Neural crest cell (in vitro differentiated cells): ENCODE measurements at regions not wholly inside any gene's neighbourhood (a gene's known extent, or its start where the extent isn't known, plus 50 kb on each side); places are given as distances from the start of the nearest gene placed in this dataset.

Experiments
- DNase-seq: peaks from one replicate; pipeline ENCODE4 v3.0.0; 2021; ENCODE audit warnings: low read depth, mixed read lengths, low spot score
- H3K27ac Mint-ChIP-seq: one replicate; pipeline ENCODE4 v1.8.0; 2021; ENCODE audit warnings: mild to moderate bottlenecking, mixed read lengths; ENCODE audit not compliant: unreplicated experiment
- H3K27me3 Mint-ChIP-seq: 2 replicates; pipeline ENCODE4 v1.8.0; 2021; ENCODE audit warnings: low read depth, mild to moderate bottlenecking, mixed read lengths
- H3K36me3 Mint-ChIP-seq: 2 replicates; pipeline ENCODE4 v1.8.0; 2021; ENCODE audit warnings: low read depth, mild to moderate bottlenecking, mixed read lengths
- H3K4me1 Mint-ChIP-seq: 2 replicates; pipeline ENCODE4 v1.8.0; 2021; ENCODE audit warnings: mixed read lengths
- H3K4me3 Mint-ChIP-seq: one replicate; pipeline ENCODE4 v1.8.0; 2021; ENCODE audit warnings: mild to moderate bottlenecking, mixed read lengths
- H3K9me3 Mint-ChIP-seq: 2 replicates; pipeline ENCODE4 v1.8.0; 2021; ENCODE audit warnings: mixed read lengths
- TF ChIP-seq, protein P1 (sequence below): fragments of 200-600 bp; sonication (generic); conservative IDR thresholded peaks from 2 replicates; pipeline ENCODE4 v1.5.0; 2021; ENCODE audit warnings: antibody characterized with exemption, mild to moderate bottlenecking

DNA sequence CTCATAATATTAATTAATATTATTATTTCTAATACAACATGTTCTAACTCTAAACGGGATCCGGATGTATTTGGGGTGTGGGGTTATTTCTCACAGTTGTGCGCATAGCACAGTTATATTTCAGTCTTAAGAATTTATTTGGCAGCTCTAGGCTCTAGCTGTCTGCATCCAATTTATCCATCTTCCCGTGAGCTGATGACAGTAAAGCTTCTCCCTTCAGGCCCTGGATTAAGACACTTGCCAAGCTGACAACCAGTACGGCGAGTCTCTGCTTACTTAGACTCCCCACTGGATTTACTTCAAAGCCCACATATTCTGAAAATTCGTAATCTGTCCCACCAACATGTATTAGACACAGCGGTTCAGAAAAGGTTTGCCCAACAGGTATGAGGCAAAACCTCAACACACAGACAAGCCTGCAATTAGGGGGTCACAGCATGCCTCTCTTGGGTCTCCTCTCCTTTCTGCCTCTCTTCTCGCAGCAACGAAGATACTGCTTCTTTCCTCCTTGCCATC lies 232.9 kb upstream of the TMTC1 start:
- H3K27ac Mint-ChIP-seq, result no peak overlapping the region
- H3K36me3 Mint-ChIP-seq, result no peaks in the 10 kb centered on the region
- no peak for DNase-seq
- TF ChIP-seq, protein P1, sequence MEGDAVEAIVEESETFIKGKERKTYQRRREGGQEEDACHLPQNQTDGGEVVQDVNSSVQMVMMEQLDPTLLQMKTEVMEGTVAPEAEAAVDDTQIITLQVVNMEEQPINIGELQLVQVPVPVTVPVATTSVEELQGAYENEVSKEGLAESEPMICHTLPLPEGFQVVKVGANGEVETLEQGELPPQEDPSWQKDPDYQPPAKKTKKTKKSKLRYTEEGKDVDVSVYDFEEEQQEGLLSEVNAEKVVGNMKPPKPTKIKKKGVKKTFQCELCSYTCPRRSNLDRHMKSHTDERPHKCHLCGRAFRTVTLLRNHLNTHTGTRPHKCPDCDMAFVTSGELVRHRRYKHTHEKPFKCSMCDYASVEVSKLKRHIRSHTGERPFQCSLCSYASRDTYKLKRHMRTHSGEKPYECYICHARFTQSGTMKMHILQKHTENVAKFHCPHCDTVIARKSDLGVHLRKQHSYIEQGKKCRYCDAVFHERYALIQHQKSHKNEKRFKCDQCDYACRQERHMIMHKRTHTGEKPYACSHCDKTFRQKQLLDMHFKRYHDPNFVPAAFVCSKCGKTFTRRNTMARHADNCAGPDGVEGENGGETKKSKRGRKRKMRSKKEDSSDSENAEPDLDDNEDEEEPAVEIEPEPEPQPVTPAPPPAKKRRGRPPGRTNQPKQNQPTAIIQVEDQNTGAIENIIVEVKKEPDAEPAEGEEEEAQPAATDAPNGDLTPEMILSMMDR, result no peak
- no peaks in the 10 kb centered on the region for H3K9me3 Mint-ChIP-seq
- H3K4me3 Mint-ChIP-seq, result no peak overlapping the region
- no peaks in the 10 kb centered on the region for H3K27me3 Mint-ChIP-seq
- H3K4me1 Mint-ChIP-seq, result peaks cover 6% of the 10 kb centered on the region

DNA sequence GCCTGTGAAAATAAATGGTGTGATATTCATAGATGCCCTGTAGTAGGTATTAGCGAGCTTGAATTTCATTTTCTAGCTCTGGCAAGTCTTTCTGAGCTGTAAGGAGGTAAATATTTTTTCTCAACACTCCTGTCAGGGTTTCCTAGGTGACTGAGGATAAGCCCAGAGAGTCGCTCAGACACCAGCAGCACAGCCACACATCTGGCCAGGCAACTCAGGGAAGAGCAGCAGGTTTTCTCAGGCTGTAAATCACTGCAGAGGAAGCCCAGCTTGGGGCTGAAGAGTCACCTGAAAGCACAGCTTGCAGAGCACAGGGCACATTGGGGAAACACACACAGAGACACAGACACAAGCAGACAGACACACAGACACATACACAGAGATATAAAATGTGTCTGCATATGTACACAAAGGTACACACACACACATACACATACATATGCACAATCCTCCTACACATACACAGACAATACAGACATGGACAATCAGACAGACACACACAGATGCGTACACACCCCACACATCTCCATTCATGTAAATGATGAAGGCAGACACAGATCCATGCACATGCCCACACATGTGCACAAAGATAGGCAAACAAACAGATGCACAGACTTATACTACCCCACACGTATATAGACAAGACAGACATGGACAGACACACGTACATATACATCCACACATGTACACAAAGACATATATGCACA lies 232.0 kb upstream of the TMTC1 start:
- no peak for DNase-seq
- no peak overlapping the region for H3K27ac Mint-ChIP-seq
- H3K36me3 Mint-ChIP-seq, result no peaks in the 10 kb centered on the region
- TF ChIP-seq, protein P1, result no peak
- no peaks in the 10 kb centered on the region for H3K9me3 Mint-ChIP-seq
- no peak overlapping the region for H3K4me3 Mint-ChIP-seq
- H3K4me1 Mint-ChIP-seq, result peaks cover 6% of the 10 kb centered on the region
- H3K27me3 Mint-ChIP-seq, result no peaks in the 10 kb centered on the region

- no peak overlapping the region for H3K27ac Mint-ChIP-seq
- H3K4me3 Mint-ChIP-seq, result no peak overlapping the region
- H3K4me1 Mint-ChIP-seq, result peaks cover 6% of the 10 kb centered on the region
- H3K27me3 Mint-ChIP-seq, result no peaks in the 10 kb centered on the region
- TF ChIP-seq, protein P1, result no peak
- H3K36me3 Mint-ChIP-seq, result no peaks in the 10 kb centered on the region
- DNase-seq, result no peak
- H3K9me3 Mint-ChIP-seq, result no peaks in the 10 kb centered on the region
Measured at GRCh38 chr12:30014991-30015390, 231.2 kb upstream of the TMTC1 start.

- Mint-ChIP-seq H3K36me3 (no peaks in the 10 kb centered on the region), H3K27ac (no peak overlapping the region), H3K27me3 (no peaks in the 10 kb centered on the region), H3K9me3 (no peaks in the 10 kb centered on the region), H3K4me1 (peaks cover 6% of the 10 kb centered on the region), H3K4me3 (no peak overlapping the region)
- no peak for DNase-seq
- TF ChIP-seq, protein P1, result no peak
Measured at GRCh38 chr12:30012816-30013450, 229.2 kb upstream of the TMTC1 start.

DNA sequence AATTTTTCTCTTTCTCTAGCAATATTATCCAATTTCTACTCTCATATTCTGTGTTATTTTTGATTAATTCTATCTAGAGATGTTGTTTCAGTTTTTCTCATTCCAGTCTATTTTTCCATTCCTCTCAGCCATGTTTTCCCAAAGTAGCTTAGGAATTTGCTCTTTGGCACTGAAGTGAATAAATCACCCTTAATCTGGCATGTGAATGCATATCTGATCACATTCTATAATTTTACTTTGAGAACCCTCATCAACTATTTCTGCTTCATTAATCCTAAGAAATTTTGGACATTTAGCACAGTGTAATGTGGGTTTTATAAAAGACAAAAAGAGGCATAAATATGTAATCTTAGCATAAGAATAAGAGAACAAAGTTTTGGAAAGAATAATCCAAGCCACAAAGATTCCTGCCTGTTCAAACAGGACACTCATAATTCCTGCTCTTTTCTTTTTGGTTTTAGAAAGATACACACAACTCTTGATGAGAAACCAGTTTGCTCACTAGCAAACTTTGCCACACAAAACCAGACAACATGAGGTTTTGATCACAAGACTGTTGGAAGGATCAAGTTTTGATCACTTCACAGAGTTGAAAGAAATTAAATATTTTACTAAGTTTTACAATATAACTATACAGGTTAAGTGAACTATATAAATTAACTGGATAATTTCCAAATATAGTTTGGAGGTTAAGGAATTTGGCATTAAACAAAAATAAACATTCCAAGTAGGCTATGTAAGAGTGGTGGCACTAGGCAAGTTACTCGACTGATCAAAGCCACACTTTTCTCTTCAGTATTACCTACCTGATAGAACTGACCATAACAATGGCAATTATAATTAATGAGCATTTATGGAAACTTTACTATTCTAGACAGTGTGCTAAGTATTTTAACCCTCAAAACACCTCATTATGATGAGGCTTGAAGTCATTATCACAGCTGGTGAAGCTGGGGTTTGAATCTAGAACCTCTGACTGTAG lies 226.6 kb upstream of the TMTC1 start:
- Mint-ChIP-seq H3K27ac (no peak overlapping the region), H3K27me3 (no peaks in the 10 kb centered on the region), H3K4me3 (no peak overlapping the region), H3K36me3 (no peaks in the 10 kb centered on the region), H3K9me3 (no peaks in the 10 kb centered on the region), H3K4me1 (peaks cover 6% of the 10 kb centered on the region)
- no peak for DNase-seq
- TF ChIP-seq, protein P1, result no peak
